ENCODE measurements at regions not wholly inside any gene's neighbourhood (a gene's known extent, or its start where the extent isn't known, plus 50 kb on each side); places are given as distances from the start of the nearest gene placed in this dataset.

DNA sequence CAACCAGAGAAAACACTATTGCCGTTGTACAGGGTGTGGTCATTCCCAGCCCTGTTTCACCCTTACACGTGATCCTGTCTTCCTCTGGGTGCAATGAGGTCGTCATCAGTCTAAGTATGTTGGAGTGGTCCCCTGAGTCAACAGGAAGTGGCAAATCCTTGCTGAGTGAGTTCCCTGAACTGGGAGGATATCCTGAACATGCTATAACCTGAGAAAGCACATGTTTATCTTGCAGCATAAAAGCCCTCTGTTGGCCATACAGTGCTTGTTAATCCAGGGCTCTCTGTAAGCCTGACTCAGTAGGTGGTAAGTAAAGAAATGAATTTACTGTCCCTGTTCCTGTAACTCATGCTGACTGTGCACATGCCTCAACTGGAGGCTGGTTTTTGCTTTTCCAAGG is 477.8 kb upstream of the RGMA start:
- Mint-ChIP-seq H3K4me1 (no peaks in the 10 kb centered on the region), H3K4me3 (no peak overlapping the region), H3K36me3 (ENCODE audit: low read depth) (no peaks in the 10 kb centered on the region), H3K27ac (no peak overlapping the region), H3K9me3 (no peaks in the 10 kb centered on the region), H3K27me3 (ENCODE audit: insufficient read depth) (no peaks in the 10 kb centered on the region)
- no peaks in the 10 kb centered on the region for H3K27me3 ChIP-seq (ENCODE audit: control insufficient read depth, insufficient read depth, low read length, poor library complexity, severe bottlenecking)
- H3K9ac ChIP-seq (ENCODE audit: extremely low read depth, low read length, poor library complexity, severe bottlenecking), result no peak overlapping the region
- DNase-seq, result no peak
- no peaks in the 10 kb centered on the region for H3K4me1 ChIP-seq (ENCODE audit: control insufficient read depth, insufficient read depth, low read length)
- TF ChIP-seq, protein P1, sequence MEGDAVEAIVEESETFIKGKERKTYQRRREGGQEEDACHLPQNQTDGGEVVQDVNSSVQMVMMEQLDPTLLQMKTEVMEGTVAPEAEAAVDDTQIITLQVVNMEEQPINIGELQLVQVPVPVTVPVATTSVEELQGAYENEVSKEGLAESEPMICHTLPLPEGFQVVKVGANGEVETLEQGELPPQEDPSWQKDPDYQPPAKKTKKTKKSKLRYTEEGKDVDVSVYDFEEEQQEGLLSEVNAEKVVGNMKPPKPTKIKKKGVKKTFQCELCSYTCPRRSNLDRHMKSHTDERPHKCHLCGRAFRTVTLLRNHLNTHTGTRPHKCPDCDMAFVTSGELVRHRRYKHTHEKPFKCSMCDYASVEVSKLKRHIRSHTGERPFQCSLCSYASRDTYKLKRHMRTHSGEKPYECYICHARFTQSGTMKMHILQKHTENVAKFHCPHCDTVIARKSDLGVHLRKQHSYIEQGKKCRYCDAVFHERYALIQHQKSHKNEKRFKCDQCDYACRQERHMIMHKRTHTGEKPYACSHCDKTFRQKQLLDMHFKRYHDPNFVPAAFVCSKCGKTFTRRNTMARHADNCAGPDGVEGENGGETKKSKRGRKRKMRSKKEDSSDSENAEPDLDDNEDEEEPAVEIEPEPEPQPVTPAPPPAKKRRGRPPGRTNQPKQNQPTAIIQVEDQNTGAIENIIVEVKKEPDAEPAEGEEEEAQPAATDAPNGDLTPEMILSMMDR (conservative IDR thresholded peaks at IDR 0.05), result no peak
- WGBS, 2 experiments (ENCODE audit: insufficient coverage in 1 of 2, insufficient read length in 1 of 2), result 91 to 94% methylated on average over 3 of the region's 3 CpGs
- H3K36me3 ChIP-seq (ENCODE audit: control insufficient read depth, insufficient read depth, low read length), result no peaks in the 10 kb centered on the region
- no peak overlapping the region for H3K4me3 ChIP-seq (ENCODE audit: low read length)
- no peak overlapping the region for H3K27ac ChIP-seq (ENCODE audit: low read depth, low read length)
- H3K9me3 ChIP-seq (ENCODE audit: control insufficient read depth, low read length), result no peaks in the 10 kb centered on the region

DNA sequence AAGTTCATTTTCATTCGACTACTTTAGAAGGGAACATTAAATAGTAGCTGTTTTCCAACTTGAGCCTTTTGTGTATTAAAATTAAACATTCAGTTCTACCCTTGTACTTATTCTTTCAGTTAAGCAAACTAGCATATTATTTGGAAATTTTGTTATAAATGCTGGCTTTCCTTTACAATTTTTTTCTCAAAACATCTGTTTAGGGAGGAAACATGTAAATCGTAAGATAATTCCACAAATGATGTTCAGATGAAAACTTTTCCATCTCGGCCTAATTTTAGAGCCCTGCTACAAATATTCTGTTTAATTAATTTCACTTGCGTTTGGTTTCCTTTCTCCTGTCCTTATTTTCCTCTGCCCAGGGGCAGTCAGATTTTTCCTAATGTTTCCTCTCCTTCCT is 476.2 kb upstream of the RGMA start:
- Mint-ChIP-seq H3K4me3 (no peak overlapping the region), H3K4me1 (no peaks in the 10 kb centered on the region), H3K27ac (no peak overlapping the region), H3K27me3 (ENCODE audit: insufficient read depth) (no peaks in the 10 kb centered on the region), H3K9me3 (no peaks in the 10 kb centered on the region), H3K36me3 (ENCODE audit: low read depth) (no peaks in the 10 kb centered on the region)
- Histone ChIP-seq H3K36me3 (ENCODE audit: control insufficient read depth, insufficient read depth, low read length) (no peaks in the 10 kb centered on the region), H3K27ac (ENCODE audit: low read depth, low read length) (no peak overlapping the region), H3K4me1 (ENCODE audit: control insufficient read depth, insufficient read depth, low read length) (no peaks in the 10 kb centered on the region), H3K4me3 (ENCODE audit: low read length) (no peak overlapping the region), H3K9me3 (ENCODE audit: control insufficient read depth, low read length) (no peaks in the 10 kb centered on the region), H3K27me3 (ENCODE audit: control insufficient read depth, insufficient read depth, low read length, poor library complexity, severe bottlenecking) (no peaks in the 10 kb centered on the region), H3K9ac (ENCODE audit: extremely low read depth, low read length, poor library complexity, severe bottlenecking) (no peak overlapping the region)
- 89 to 95% methylated on average over 4 of the region's 4 CpGs for WGBS, 2 experiments (ENCODE audit: insufficient coverage in 1 of 2, insufficient read length in 1 of 2)
- no peak for DNase-seq
- TF ChIP-seq, protein P1 (conservative IDR thresholded peaks at IDR 0.05), result no peak

DNA sequence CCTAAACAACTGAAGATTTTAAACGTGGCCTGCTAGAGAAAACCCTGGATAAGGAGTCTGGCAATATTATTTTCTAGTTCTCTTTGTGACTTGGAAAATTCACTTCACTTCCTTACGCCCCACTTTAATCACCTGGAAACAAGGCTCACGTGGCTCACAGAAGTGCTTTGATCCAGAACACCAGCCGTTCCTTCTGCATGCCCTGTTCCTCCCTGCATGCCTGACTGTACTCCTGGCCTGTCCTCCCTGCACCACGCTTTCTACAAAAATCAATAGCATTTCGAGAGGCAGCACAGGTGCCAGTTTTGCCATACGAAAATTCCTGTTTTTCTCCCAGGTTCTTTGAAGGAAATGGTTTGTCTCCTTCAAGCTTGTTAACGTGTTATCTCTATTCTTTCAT is 474.2 kb upstream of the RGMA start:
- no peak for DNase-seq
- H3K27ac Mint-ChIP-seq, result no peak overlapping the region
- no peaks in the 10 kb centered on the region for H3K4me1 ChIP-seq (ENCODE audit: control insufficient read depth, insufficient read depth, low read length)
- H3K9ac ChIP-seq (ENCODE audit: extremely low read depth, low read length, poor library complexity, severe bottlenecking), result no peak overlapping the region
- H3K4me1 Mint-ChIP-seq, result no peaks in the 10 kb centered on the region
- H3K9me3 ChIP-seq (ENCODE audit: control insufficient read depth, low read length), result no peaks in the 10 kb centered on the region
- no peaks in the 10 kb centered on the region for H3K36me3 Mint-ChIP-seq (ENCODE audit: low read depth)
- H3K9me3 Mint-ChIP-seq, result no peaks in the 10 kb centered on the region
- H3K4me3 ChIP-seq (ENCODE audit: low read length), result no peak overlapping the region
- H3K36me3 ChIP-seq (ENCODE audit: control insufficient read depth, insufficient read depth, low read length), result no peaks in the 10 kb centered on the region
- 90 to 94% methylated on average over 8 of the region's 8 CpGs for WGBS, 2 experiments (ENCODE audit: insufficient coverage in 1 of 2, insufficient read length in 1 of 2)
- TF ChIP-seq, protein P1 (conservative IDR thresholded peaks at IDR 0.05), result no peak
- no peak overlapping the region for H3K4me3 Mint-ChIP-seq
- H3K27me3 ChIP-seq (ENCODE audit: control insufficient read depth, insufficient read depth, low read length, poor library complexity, severe bottlenecking), result no peaks in the 10 kb centered on the region
- H3K27ac ChIP-seq (ENCODE audit: low read depth, low read length), result no peak overlapping the region
- H3K27me3 Mint-ChIP-seq (ENCODE audit: insufficient read depth), result no peaks in the 10 kb centered on the region

Data from endodermal cell (in vitro differentiated cells).